Left ventricle myocardium inferior (tissue), 1 donor: ENCODE measurements at regions not wholly inside any gene's neighbourhood (a gene's known extent, or its start where the extent isn't known, plus 50 kb on each side); places are given as distances from the start of the nearest gene placed in this dataset.

Source experiments
- DNase-seq: peaks from one replicate; pipeline ENCODE4 v3.0.0-alpha.2; 2020
- H3K27ac ChIP-seq: fragments of 200-600 bp; replicated peaks from 2 replicates; pipeline ENCODE4 v1.8.0; 2021
- H3K27me3 ChIP-seq: fragments of 200-600 bp; 2 replicates; pipeline ENCODE4 v1.8.0; 2021; ENCODE audit warnings: low read depth
- H3K36me3 ChIP-seq: fragments of 200-600 bp; 2 replicates; pipeline ENCODE4 v1.8.0; 2021
- H3K4me1 ChIP-seq: fragments of 200-600 bp; 2 replicates; pipeline ENCODE4 v1.8.0; 2021
- H3K4me3 ChIP-seq: fragments of 200-600 bp; 2 replicates; pipeline ENCODE4 v1.8.0; 2021; ENCODE audit warnings: mild to moderate bottlenecking, moderate library complexity
- H3K9me3 ChIP-seq: fragments of 200-600 bp; replicated peaks from 2 replicates; pipeline ENCODE4 v1.8.0; 2021
- CTCF ChIP-seq: fragments of 200-600 bp; IDR thresholded peaks from 2 replicates; pipeline ENCODE4 v1.8.0; 2021; ENCODE audit warnings: antibody characterized with exemption, mild to moderate bottlenecking, borderline replicate concordance
- intact Hi-C: fragments of 100-400 bp; cut with micrococcal nuclease; formaldehyde crosslinking; loops from one replicate; pipeline ENCODE4 v1.11.0; 2022
- donor health status: DM: no; HTN: yes; CAD: no; lungs with severe emphysema.

GRCh38 chr1:8174807-8175206 lies 143.1 kb upstream of the SLC45A1 start:
- H3K9me3 ChIP-seq = peaks cover 19% of the 10 kb centered on the region
- H3K27me3 ChIP-seq = no peaks in the 10 kb centered on the region
- peaks cover 19% of the 10 kb centered on the region for H3K4me1 ChIP-seq
- no peaks in the 10 kb centered on the region for H3K36me3 ChIP-seq
- no peak overlapping the region for H3K27ac ChIP-seq
- DNase-seq = no peak
- H3K4me3 ChIP-seq = no peak overlapping the region
- intact Hi-C loops = no loop called here
- no peak for TF ChIP-seq CTCF

GRCh38 chr1:8171751-8172464 lies 145.8 kb upstream of the ERRFI1 start:
- no peak overlapping the region for H3K27ac ChIP-seq
- H3K36me3 ChIP-seq = no peaks in the 10 kb centered on the region
- H3K4me1 ChIP-seq = peaks cover 26% of the 10 kb centered on the region
- no peak overlapping the region for H3K4me3 ChIP-seq
- DNase-seq = no peak
- TF ChIP-seq CTCF = no peak
- no peaks in the 10 kb centered on the region for H3K27me3 ChIP-seq
- intact Hi-C loops = no loop called here
- H3K9me3 ChIP-seq = no peaks in the 10 kb centered on the region

GRCh38 chr1:8170059-8170835 lies 144.1 kb upstream of the ERRFI1 start:
- Histone ChIP-seq H3K4me1 (peaks cover 26% of the 10 kb centered on the region), H3K4me3 (no peak overlapping the region), H3K27me3 (no peaks in the 10 kb centered on the region), H3K27ac (peak overlapping the region; percentile 72), H3K36me3 (no peaks in the 10 kb centered on the region), H3K9me3 (no peaks in the 10 kb centered on the region)
- intact Hi-C loops = no loop called here
- DNase-seq = no peak
- TF ChIP-seq CTCF = no peak

GRCh38 chr1:8169364-8170058 lies 143.4 kb upstream of the ERRFI1 start:
- H3K27ac ChIP-seq = peak overlapping the region; percentile 72
- no peaks in the 10 kb centered on the region for H3K36me3 ChIP-seq
- TF ChIP-seq CTCF = no peak
- H3K4me3 ChIP-seq = no peak overlapping the region
- DNase-seq = peak; percentile 35
- peaks cover 21% of the 10 kb centered on the region for H3K4me1 ChIP-seq
- intact Hi-C loops = no loop called here
- no peaks in the 10 kb centered on the region for H3K27me3 ChIP-seq
- no peaks in the 10 kb centered on the region for H3K9me3 ChIP-seq

GRCh38 chr1:8167936-8168335 lies 141.8 kb upstream of the ERRFI1 start:
- Histone ChIP-seq H3K4me1 (peaks cover 14% of the 10 kb centered on the region), H3K27me3 (no peaks in the 10 kb centered on the region), H3K36me3 (no peaks in the 10 kb centered on the region), H3K9me3 (no peaks in the 10 kb centered on the region), H3K4me3 (no peak overlapping the region), H3K27ac (no peak overlapping the region)
- no peak for DNase-seq
- no peak for TF ChIP-seq CTCF
- intact Hi-C loops = no loop called here
